ENCODE measurements at regions not wholly inside any gene's neighbourhood (a gene's known extent, or its start where the extent isn't known, plus 50 kb on each side); places are given as distances from the start of the nearest gene placed in this dataset.

- ATAC-seq = peak in 1 of 3 donors; percentile 52
- Mint-ChIP-seq H3K9me3 (no peaks in the 10 kb centered on the region), H3K36me3 (no peaks in the 10 kb centered on the region), H3K27me3 (ENCODE audit: low read depth in 2 of 2) (peaks cover 21 to 39% of the 10 kb centered on the region in 2 donors), H3K4me3 (no peak overlapping the region), H3K4me1 (peaks cover 4 to 8% of the 10 kb centered on the region in 2 donors), H3K27ac (no peak overlapping the region)
- TF ChIP-seq CTCF (IDR thresholded peaks at IDR 0.05) = peak; percentile 19
- 17% methylated on average over 10 of the region's 10 CpGs for WGBS (ENCODE audit: insufficient coverage)
- intact Hi-C loops (cut with micrococcal nuclease) = loop anchor here (10.0 kb wide), 1 partner anchor 1850 kb away; no protein-coding TSS in a partner anchor
- no peaks in the 10 kb centered on the region for H3K36me3 ChIP-seq (ENCODE audit: control insufficient read depth, insufficient read depth, low read length)
- H3K4me3 ChIP-seq (ENCODE audit: low read length) = no peak overlapping the region
- no peaks in the 10 kb centered on the region for H3K4me1 ChIP-seq (ENCODE audit: control insufficient read depth, insufficient read depth, low read length)
- no peaks in the 10 kb centered on the region for H3K27me3 ChIP-seq (ENCODE audit: control insufficient read depth, insufficient read depth, low read length)
- DNase-seq = peak in 1 of 2 donors; percentile 26
- H3K27ac ChIP-seq (ENCODE audit: low read length) = no peak overlapping the region
- no peaks in the 10 kb centered on the region for H3K9me3 ChIP-seq (ENCODE audit: control insufficient read depth, insufficient read depth, low read length)
Measured at GRCh38 chr22:35154937-35155387, 89.0 kb downstream of the ISX start.

- peaks cover 16 to 39% of the 10 kb centered on the region in 2 donors for H3K27me3 Mint-ChIP-seq (ENCODE audit: low read depth in 2 of 2)
- H3K27me3 ChIP-seq (ENCODE audit: control insufficient read depth, insufficient read depth, low read length) = no peaks in the 10 kb centered on the region
- no peaks in the 10 kb centered on the region for H3K36me3 Mint-ChIP-seq
- H3K4me1 Mint-ChIP-seq = peaks cover 3% of the 10 kb centered on the region in 2 donors
- H3K27ac Mint-ChIP-seq = no peak overlapping the region
- H3K36me3 ChIP-seq (ENCODE audit: control insufficient read depth, insufficient read depth, low read length) = no peaks in the 10 kb centered on the region
- H3K4me1 ChIP-seq (ENCODE audit: control insufficient read depth, insufficient read depth, low read length) = no peaks in the 10 kb centered on the region
- no peak overlapping the region for H3K4me3 ChIP-seq (ENCODE audit: low read length)
- ATAC-seq = no peak
- H3K9me3 Mint-ChIP-seq = no peaks in the 10 kb centered on the region
- no peaks in the 10 kb centered on the region for H3K9me3 ChIP-seq (ENCODE audit: control insufficient read depth, insufficient read depth, low read length)
- no peak for DNase-seq
- 63% methylated on average over 6 of the region's 7 CpGs for WGBS (ENCODE audit: insufficient coverage)
- no peak overlapping the region for H3K4me3 Mint-ChIP-seq
- intact Hi-C loops (cut with micrococcal nuclease) = loop anchor here (10.0 kb wide), 1 partner anchor 1851 kb away; no protein-coding TSS in a partner anchor
- H3K27ac ChIP-seq (ENCODE audit: low read length) = no peak overlapping the region
- peak; percentile 2 for TF ChIP-seq CTCF (IDR thresholded peaks at IDR 0.05)
Measured at GRCh38 chr22:35155403-35156025, 89.6 kb downstream of the ISX start.

- Mint-ChIP-seq H3K27me3 (ENCODE audit: low read depth in 2 of 2) (peaks cover 18 to 40% of the 10 kb centered on the region in 2 donors), H3K9me3 (no peaks in the 10 kb centered on the region), H3K27ac (no peak overlapping the region), H3K4me1 (no peaks in the 10 kb centered on the region), H3K36me3 (no peaks in the 10 kb centered on the region), H3K4me3 (no peak overlapping the region)
- Histone ChIP-seq H3K27me3 (ENCODE audit: control insufficient read depth, insufficient read depth, low read length) (no peaks in the 10 kb centered on the region), H3K27ac (ENCODE audit: low read length) (no peak overlapping the region), H3K9me3 (ENCODE audit: control insufficient read depth, insufficient read depth, low read length) (no peaks in the 10 kb centered on the region), H3K36me3 (ENCODE audit: control insufficient read depth, insufficient read depth, low read length) (no peaks in the 10 kb centered on the region), H3K4me1 (ENCODE audit: control insufficient read depth, insufficient read depth, low read length) (no peaks in the 10 kb centered on the region), H3K4me3 (ENCODE audit: low read length) (no peak overlapping the region)
- ATAC-seq (no peak), DNase-seq (no peak)
- intact Hi-C loops (cut with micrococcal nuclease) = loop anchor here (10.0 kb wide), 1 partner anchor 1852 kb away; no protein-coding TSS in a partner anchor
- TF ChIP-seq CTCF (IDR thresholded peaks at IDR 0.05) = no peak
- whole genome bisulfite sequencing (ENCODE audit: insufficient coverage) = 61% methylated on average over 3 of the region's 3 CpGs
Measured at GRCh38 chr22:35156945-35157344, 91.0 kb downstream of the ISX start.

- H3K36me3 Mint-ChIP-seq = no peaks in the 10 kb centered on the region
- H3K36me3 ChIP-seq (ENCODE audit: control insufficient read depth, insufficient read depth, low read length) = no peaks in the 10 kb centered on the region
- H3K27ac Mint-ChIP-seq = no peak overlapping the region
- peaks cover 19 to 39% of the 10 kb centered on the region in 2 donors for H3K27me3 Mint-ChIP-seq (ENCODE audit: low read depth in 2 of 2)
- 68% methylated on average over 6 of the region's 7 CpGs for WGBS (ENCODE audit: insufficient coverage)
- TF ChIP-seq CTCF (IDR thresholded peaks at IDR 0.05) = no peak
- no peaks in the 10 kb centered on the region for H3K9me3 ChIP-seq (ENCODE audit: control insufficient read depth, insufficient read depth, low read length)
- no peak overlapping the region for H3K27ac ChIP-seq (ENCODE audit: low read length)
- ATAC-seq (no peak), DNase-seq (no peak)
- H3K27me3 ChIP-seq (ENCODE audit: control insufficient read depth, insufficient read depth, low read length) = no peaks in the 10 kb centered on the region
- H3K4me1 Mint-ChIP-seq = no peaks in the 10 kb centered on the region
- no peaks in the 10 kb centered on the region for H3K9me3 Mint-ChIP-seq
- H3K4me1 ChIP-seq (ENCODE audit: control insufficient read depth, insufficient read depth, low read length) = no peaks in the 10 kb centered on the region
- no peak overlapping the region for H3K4me3 ChIP-seq (ENCODE audit: low read length)
- no peak overlapping the region for H3K4me3 Mint-ChIP-seq
- intact Hi-C loops (cut with micrococcal nuclease) = loop anchor here (10.0 kb wide), 1 partner anchor 1854 kb away; no protein-coding TSS in a partner anchor
Measured at GRCh38 chr22:35158336-35158735, 92.4 kb downstream of the ISX start.

Measured in natural killer cell (primary cell).